HL-60/S4 treated with retinoic acid at 250 ng/mL for 4 days and 3 days (cell line): ENCODE measurements at regions not wholly inside any gene's neighbourhood (a gene's known extent, or its start where the extent isn't known, plus 50 kb on each side); places are given as distances from the start of the nearest gene placed in this dataset.

Experiments used
- in situ Hi-C: fragments of 300-500 bp; cut with MboI; formaldehyde crosslinking; loops from 2 replicates; pipeline ENCODE4 v1.7.0; 2022; ENCODE audit warnings: low sequenced_read_pairs

DNA sequence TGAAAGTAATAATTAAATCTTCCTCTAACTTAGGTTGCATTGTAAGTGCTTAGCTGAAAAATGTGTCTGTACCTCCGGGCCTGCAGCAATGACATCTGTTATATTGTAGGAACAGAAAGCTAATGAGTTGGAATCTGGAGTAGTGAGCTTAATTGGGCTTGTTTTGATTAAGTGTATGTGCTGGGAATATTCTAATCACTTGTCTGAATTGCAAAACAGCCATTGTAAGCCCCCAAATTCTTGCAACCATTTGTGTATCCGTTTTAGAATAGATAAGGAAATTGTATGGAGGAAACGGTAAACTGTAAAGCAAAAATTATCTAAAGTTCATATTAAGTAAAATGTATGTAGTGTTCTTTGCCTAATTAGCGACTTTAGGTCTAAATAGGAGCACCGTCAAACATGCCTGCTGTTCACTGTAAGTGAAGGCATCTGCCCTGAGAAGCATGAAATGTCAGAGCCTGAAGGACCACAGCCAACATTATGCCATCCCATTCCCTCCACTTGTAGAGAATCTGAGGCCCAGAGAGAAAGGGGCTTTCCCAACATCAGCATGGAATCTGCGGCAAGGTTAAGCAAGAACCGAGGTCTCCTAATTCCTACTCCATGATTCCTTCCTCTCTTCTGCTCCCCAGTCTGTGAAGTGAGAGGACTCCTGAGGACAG lies 466.4 kb downstream of the TDRD15 start:
- in situ Hi-C loops = no loop called here

DNA sequence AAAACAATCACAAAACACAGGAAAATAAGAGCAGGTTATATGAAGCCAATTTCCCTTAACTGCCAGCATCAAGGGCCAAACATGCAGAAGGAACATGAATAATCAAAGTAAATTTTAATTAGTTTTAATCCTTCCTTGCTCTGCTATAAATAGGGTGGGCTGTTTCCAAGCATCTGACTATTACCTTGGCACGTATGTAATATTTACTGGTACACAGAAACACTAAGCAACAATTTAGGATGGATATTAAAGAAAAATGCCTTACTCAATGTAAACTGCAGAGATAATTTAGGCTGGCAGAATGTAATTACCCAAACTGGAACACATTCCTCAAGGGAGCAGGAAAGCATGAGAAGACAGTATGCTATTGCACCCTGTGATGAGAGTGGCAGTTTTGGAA lies 468.2 kb downstream of the TDRD15 start:
- in situ Hi-C loops = no loop called here

DNA sequence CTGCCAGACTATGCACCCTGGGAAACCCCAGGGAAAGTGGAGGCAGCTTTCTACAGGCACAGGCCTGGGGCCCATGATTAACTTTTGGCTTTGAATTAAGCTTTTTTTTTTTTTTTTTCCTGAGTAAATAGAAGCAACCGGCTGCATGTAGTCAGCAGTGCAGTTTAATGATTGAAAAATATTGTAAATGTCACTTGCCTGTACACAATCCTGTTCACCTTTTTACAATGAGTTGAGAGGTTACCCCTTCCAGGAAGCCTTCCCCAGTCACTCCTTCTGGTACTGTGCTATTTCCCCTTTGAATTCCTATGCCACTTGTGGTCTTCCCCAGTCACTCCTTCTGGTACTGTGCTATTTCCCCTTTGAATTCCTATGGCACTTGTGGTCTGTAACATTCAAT lies 475.6 kb downstream of the TDRD15 start:
- in situ Hi-C loops = no loop called here

DNA sequence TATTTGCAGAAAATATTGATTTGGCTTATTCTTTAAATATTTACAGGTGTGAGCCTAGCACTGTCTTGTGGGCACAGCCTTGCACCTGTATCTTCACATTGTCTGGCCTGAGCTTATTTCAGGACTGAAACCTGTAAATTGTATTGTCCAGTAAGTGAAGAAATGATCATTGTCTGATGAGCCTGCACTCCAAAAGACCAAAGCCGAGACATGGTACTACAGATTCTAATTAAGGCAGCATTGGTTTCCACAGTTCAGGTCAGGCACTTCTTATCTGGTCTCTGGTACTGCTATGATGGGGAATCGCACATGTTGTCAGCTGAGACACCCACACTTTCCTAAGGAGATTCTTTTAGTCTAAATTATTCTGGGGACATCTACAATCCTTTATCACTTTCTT lies 479.0 kb downstream of the TDRD15 start:
- in situ Hi-C loops = no loop called here

DNA sequence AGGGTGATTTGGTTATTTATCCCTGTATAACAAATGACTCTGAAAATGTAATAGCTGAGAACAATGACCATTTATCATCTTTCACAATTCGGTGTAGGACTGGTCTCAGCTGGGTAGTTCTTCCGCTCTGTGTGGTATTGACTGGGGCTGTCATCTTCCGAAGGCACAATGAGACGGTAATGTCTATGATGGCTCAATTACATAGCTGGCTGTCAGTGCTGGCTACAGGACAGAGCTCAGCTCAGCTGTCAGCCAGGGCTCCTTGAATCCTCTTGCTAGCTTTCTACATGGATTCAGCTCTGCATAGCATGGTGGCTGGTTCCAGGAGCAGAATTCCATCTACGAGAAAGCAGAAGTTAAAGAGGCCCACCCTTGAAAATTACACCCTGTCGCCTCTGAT lies 483.8 kb downstream of the TDRD15 start:
- in situ Hi-C loops = no loop called here

DNA sequence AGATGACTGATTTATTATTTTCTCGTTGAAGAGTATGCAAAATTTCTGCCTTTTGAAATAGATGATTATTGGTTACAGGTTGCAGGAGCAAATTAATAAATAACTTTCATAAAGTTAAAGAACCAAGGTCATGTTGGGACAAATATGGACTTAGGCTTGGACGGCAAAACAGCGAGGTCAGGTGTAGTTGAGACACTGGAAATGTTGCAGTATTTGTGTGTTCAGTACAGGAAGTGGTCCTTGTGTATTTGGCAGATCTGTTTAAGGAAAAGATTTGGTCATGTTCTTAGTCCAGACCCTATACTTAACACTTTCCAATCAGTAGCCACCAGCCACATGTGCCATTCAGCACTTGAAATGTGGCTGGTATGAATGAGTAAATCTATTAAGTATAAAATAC lies 486.5 kb downstream of the TDRD15 start:
- in situ Hi-C loops = no loop called here

DNA sequence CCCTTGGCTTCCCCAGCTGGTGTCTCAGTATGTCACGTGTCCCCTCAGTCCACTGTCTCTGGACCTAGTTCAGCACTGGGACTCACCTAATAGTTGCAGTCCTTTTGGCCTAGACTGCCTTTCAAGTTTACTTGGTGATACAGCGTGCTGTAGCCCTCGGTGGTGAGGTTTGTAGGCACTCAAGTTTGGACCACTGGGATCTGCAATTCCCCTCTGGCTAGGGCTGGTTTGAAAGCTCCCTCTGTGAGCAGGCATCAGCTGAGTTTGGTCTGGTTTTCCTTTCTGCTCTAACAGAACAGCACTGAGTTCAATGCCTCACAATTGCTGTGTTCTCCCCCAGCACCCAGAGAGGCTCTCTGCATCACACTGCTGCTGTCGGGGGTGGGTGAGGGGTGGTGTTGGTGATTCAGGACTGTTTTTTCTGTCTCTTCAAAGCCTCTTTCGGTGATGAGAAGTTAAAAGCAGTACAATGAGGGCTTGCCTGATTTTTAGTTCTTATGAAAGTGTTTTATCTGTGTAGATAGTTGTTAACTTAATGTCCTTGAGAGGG lies 494.2 kb downstream of the TDRD15 start:
- in situ Hi-C loops = no loop called here

DNA sequence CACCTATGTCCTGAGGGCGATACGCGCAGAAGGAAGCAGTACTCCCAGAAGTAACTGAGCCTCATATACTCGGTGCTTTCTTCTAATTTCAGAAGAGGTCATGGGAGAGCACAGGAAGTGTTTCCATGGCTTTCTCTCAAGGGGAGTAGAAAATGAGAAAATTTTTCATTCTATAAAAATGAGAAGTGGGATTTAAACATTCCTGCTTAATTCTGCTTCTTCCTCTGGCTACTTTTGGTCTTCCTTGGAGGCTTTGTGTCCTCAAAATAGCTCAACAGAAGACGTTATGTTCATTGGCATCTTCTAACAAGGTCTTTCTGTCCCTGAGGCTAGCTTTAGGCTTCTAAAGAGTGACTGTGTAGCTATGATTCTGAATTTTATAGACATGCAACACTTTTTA lies 497.0 kb downstream of the TDRD15 start:
- in situ Hi-C loops = no loop called here

DNA sequence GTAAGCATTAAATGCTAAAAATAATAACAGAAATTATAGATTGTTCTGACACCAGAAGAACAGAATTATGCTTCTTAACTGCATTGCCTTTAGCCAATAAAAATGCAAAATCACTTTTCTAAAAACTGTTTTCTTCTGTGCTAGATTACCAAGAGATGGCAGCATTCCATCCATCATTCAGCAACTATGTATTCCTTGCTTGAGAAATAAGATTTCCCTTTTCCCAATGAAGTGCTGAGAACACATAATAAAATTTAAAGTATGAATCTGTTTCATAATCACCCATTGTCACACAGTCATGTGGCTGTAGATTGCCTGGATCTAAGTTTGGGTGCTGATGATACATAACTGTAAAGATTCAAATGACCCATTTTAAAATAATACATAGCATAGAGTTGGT lies 504.2 kb downstream of the TDRD15 start:
- in situ Hi-C loops = no loop called here

DNA sequence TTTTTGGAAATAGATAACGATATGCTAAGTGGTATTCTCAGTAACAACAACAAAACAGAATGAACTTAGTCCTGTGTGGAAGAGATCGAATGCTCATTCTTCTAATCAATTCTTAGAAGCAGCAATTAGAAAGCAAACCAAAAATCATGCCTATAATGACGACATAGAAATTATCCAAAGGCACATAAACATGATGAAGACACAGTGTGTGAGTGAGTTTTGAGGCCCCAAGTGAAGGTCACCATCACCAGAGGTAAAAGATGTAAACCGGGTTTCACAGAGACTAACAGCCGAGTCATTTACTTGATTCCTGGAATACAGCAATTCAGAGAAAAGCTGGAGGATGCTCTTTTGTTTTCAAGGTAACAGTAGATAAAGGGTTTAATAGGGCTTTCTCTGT lies 509.2 kb downstream of the TDRD15 start:
- in situ Hi-C loops = no loop called here

DNA sequence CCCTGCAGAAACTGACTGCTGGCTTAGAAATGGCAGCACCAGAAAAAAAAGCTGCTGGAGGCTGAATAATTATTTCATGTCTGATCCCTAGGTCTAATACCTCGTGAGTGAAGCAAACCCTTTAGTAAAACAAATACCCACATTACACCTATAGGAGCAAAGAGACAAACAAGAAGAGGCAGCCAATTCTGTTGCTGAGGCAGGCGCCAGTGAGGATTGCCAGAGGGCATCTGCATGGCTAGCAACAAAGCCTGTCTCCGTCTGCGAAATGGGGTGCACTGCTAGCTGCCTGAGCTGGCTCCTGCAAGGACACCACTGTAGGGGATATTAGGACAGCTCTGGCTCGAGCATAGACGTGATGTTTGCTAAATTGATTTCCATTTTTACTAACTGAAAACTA lies 509.7 kb downstream of the TDRD15 start:
- in situ Hi-C loops = no loop called here

DNA sequence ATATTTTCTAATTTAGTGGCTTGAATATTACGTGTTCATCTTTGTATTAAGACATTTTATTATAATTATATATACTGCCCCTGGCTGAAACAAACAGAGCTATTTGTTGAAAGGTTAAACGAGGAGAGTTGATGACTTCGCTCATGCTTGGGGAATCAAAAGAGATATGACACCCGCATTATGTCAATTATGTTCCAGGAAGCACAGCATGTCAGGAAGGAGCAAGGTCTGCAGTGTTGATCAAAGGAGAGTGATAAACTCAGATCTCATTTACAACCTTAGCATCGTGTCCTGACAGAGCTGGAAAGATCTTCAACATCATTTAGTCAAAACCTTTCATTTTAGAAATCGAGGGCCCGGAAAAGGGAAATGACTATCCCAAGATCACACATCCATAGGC lies 510.1 kb downstream of the TDRD15 start:
- in situ Hi-C loops = no loop called here

DNA sequence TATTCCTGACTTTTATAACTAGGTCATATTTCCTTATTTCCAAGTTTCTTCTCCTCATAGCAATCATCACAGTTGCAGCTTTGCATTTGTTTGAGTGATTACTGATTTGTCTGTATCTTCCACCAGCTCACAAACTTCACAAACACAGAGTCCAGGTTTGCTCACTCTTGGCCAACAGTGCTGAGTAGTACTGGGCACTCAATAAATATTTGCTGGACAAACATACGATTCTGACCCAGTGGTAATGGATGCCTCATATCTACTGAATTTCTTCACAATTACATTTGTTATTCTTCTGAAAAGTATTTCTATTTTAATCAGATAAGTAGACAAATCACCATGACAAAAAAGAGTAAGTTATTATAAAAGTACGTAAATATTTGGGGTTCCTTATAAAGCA lies 516.3 kb downstream of the TDRD15 start:
- in situ Hi-C loops = no loop called here

DNA sequence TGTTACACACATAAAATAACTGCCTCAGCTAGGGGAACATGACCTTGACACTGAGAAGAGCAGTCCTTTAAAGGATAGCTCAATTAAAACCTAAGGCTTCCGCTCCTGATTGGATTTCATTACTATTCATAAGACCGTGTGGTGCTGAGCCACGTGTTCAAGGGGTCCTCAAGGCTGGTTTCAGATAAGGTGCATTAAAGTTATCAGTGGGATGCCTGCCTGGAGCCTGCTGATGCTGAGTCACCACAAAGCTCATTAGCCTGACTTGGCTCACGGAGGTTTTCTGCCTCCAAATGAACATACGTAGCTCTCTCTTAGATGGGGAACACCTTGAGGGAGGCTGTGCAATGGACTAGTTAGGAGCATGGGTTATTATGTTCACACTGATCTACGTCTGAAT lies 518.9 kb downstream of the TDRD15 start:
- in situ Hi-C loops = no loop called here

DNA sequence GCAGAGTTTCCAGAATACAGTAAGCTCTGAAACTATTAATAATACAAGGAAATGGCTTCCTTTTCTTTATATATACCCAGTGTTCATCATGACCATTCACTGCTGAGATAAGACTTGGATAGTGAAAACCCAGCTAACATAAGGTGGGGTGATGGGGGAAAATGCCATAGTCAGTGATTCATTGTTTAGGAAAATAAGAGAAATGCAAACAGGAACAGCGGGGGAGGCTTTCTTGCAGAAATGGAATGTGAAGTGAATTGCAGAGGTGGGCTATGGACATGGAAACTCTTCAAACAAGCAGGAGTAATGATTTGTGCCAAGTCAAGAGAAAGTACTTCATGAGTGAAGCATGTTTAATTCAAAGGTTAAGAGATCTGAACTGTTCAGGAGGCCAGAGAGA lies 519.4 kb downstream of the TDRD15 start:
- in situ Hi-C loops = no loop called here

DNA sequence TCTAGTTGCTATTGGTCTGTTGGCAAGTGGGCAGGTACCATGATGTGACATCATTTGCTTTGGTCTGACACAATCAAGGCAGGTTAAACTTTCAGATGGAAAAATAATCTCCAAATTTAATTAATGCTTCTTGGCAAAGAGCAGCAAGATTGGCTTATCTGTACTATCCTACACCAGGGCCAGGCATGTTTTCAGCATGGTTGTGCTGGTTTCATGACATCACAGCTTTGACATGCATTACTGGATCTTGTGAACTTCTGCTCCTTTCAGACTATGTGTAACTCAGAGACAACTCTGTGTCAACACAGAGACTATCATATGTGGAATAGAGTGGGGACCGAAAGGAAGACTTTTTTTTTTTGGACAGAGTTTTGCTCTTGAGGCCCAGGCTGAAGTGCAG lies 520.5 kb downstream of the TDRD15 start:
- in situ Hi-C loops = no loop called here

DNA sequence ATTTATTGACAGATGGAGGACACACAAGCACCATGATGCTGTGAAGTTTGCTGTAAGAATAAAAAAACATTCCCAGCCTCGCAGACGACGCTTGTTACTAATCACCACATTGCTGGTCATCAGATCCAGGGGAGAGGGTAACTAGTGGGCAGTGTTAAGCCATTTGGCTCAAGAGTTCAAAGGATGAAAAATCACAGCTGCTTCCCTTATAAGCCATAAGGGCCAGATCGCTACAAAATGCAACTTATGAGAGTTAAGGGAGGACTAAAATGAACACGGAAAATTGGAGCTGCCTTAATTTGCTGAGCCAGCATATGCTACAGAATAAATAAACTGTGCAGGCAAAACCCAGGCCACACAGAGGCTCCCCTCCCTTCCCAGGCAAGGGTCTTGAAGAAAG lies 522.6 kb downstream of the TDRD15 start:
- in situ Hi-C loops = no loop called here

DNA sequence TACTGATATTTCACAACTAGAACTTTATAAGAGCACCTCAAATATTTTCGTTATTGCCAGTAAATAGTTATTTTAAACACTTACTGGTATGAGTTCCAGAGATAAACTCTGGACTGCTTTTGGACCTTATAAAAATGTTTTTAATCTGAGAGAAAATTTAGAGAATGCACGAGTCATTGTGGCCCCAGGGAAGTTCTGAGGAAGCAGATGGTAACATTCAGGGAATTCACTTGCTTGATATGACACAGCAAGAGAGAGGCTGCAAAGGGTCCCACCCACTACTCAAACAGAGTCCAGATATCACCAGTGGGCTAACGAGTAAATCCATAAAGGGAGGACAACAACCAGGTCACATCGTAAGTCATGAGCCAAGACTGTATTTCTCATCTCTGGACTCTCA lies 526.8 kb downstream of the TDRD15 start:
- in situ Hi-C loops = no loop called here

DNA sequence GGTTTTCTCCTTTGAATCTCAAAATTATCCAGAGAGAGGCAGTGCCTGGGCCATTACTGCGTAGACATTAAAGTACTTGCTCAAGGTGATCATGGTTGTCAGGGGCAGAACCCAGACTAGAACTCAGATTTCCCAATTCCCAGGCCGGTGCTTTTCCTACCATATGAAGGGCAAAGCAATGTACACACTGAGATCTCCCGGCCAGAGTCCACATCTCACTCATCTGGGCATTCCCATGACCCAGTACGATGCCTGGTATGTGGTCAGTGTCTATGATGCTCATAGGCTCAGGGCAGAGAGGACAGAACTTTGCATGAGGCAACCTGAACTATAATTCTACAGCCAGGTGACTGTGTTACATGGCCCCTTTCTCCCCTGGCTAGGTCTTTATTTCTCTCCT lies 531.4 kb downstream of the TDRD15 start:
- in situ Hi-C loops = no loop called here

DNA sequence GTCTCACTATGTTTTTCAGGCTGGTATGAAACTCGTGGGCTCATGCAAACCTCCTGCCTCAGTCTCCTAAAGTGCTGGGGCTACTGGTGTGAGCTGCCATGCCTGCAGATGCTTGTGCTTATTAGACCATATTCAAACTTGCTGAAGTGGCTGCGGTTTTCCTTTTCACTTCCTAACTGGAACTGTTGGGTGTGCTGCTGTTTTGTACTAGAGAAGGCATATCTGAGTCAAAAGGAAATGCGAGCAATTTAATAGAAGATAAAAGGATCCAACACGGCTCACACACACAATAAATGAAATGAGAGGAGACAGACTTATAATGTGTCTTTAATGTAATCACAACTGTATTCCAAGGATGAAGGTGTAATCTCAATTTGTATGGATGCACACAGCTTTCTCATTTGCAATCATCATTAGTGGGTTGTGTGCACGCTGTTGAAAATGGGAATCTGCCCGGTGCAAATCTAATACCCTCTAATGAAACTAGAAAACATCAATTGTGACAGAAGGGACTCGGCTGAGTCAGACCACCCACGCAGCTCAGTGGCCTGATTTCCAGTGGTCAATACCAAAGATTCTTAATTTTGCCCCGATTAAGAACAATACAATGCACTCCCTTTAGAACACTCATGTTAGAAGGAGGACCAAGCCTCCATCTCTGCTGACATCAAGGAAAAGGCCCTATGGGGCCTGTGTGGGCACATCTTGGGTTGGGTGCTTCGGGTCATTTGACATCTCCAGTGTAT lies 532.7 kb downstream of the TDRD15 start:
- in situ Hi-C loops = no loop called here

DNA sequence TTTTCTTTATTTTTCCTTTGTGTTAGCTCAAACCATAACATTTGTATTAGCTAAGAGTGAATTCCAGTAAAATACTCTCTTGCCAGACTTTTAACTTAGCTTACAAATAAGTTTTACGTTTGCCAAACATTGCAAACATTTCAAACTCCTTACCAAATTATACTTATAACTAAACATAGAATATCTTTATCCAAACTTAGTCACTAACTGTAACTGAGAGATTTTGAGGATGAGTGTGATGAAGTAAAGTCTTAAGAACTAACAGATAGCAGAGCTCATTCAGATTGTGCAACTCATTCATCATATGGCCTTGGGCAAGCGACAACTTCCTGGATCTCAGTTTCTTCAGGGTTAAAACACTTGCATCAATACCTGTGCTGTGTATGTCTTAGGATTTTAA lies 533.7 kb downstream of the TDRD15 start:
- in situ Hi-C loops = no loop called here

DNA sequence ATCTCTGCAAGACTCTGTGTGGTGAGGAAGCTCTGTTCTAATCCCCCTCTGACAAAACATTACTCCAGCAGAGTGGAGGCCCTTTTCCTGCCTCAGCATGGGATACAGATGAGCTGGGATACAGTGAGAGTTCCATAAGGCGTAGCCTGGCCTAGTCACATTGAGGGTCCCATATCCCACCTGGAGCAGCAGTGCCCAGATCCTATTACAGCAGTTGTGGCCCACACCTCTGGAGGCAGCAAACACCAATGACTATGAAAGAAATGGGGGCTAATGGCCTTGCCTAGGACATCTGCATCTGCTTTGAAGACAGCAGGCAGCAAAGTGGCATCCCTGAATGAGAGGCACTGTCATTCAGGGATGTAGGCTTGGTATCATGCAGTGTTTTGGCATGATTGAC lies 534.5 kb downstream of the TDRD15 start:
- in situ Hi-C loops = no loop called here
